ENCODE measurements at regions not wholly inside any gene's neighbourhood (a gene's known extent, or its start where the extent isn't known, plus 50 kb on each side); places are given as distances from the start of the nearest gene placed in this dataset.

DNA sequence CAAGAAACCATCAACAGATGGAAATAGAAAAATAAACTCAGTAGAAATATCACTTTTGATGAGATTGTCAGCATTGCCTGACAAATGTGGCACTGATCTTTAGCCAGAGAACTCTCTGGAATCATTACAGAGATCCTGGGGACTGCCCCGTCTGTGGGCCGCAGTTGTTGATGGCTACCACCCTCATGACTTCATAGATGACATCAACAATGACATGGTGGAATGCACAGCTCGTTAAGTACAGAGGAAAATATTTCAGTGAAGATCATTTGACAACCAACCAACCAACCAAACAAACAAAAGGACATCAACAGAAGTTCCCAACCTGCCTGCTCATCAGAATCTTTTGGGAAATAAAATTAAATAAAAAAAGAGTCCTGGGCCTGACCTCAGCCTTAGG is 132.6 kb downstream of the UCHL1 start:
- no peak for TF ChIP-seq POLR2A (IDR thresholded peaks at IDR 0.05; ENCODE audit: low read depth, low read length)
- TF ChIP-seq, protein P1, sequence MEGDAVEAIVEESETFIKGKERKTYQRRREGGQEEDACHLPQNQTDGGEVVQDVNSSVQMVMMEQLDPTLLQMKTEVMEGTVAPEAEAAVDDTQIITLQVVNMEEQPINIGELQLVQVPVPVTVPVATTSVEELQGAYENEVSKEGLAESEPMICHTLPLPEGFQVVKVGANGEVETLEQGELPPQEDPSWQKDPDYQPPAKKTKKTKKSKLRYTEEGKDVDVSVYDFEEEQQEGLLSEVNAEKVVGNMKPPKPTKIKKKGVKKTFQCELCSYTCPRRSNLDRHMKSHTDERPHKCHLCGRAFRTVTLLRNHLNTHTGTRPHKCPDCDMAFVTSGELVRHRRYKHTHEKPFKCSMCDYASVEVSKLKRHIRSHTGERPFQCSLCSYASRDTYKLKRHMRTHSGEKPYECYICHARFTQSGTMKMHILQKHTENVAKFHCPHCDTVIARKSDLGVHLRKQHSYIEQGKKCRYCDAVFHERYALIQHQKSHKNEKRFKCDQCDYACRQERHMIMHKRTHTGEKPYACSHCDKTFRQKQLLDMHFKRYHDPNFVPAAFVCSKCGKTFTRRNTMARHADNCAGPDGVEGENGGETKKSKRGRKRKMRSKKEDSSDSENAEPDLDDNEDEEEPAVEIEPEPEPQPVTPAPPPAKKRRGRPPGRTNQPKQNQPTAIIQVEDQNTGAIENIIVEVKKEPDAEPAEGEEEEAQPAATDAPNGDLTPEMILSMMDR (conservative IDR thresholded peaks at IDR 0.05; ENCODE audit: low read depth, low read length), result no peak

All from IMR-90 (cell line).